Psoas muscle (tissue), 7 donors: ENCODE measurements at regions not wholly inside any gene's neighbourhood (a gene's known extent, or its start where the extent isn't known, plus 50 kb on each side); places are given as distances from the start of the nearest gene placed in this dataset.

Experiments
- ATAC-seq, 4 donors: fragments of 200-7000 bp; cut with Tn5 transposase; one replicate each; pipeline ENCODE4 v1.9.1; 2020; ENCODE audit warnings: moderate library complexity in 3 of 4, mild to moderate bottlenecking in 2 of 4
- DNase-seq, 2 donors: peaks; one replicate each; pipeline ENCODE4 v3.0.0-alpha.2; 2020
- H3K27ac ChIP-seq: fragments of 200-600 bp; one replicate; pipeline ENCODE4 v1.8.0; 2022
- H3K27me3 ChIP-seq, 3 donors: fragments of 200-600 bp in 1 of 3; one replicate each; pipeline versions ENCODE4 v1.6.1 to v1.8.0; 2013 to 2022; ENCODE audit warnings: low read length in 2 of 3, mild to moderate bottlenecking in 2 of 3, moderate library complexity in 1 of 3; ENCODE audit not compliant: insufficient read depth in 3 of 3
- H3K36me3 ChIP-seq, 2 donors: fragments of 200-600 bp in 1 of 2; one replicate each; pipeline versions ENCODE4 v1.6.1 to v1.8.0; 2013 to 2022; ENCODE audit warnings: low read depth in 1 of 2, mild to moderate bottlenecking in 1 of 2, moderate library complexity in 1 of 2; ENCODE audit not compliant: insufficient read depth in 1 of 2
- H3K4me1 ChIP-seq: fragments of 200-600 bp; one replicate; pipeline ENCODE4 v1.8.0; 2022
- H3K4me3 ChIP-seq: fragments of 200-600 bp; one replicate; pipeline ENCODE4 v1.8.0; 2022; ENCODE audit warnings: mild to moderate bottlenecking
- H3K9me3 ChIP-seq: fragments of 200-600 bp; one replicate; pipeline ENCODE4 v1.8.0; 2022
- CTCF ChIP-seq: fragments of 200-600 bp; IDR thresholded peaks from one replicate; pipeline ENCODE4 v1.8.0; 2022; ENCODE audit warnings: antibody characterized with exemption
- WGBS, 3 donors: extraction: QIAGEN DNeasy Blood & Tissue Kit; methylation state at CpG; one replicate each; pipeline versions ENCODE4 v1.1.6 to v1.1.7; 2013; 5-methylcytosine and 5-hydroxymethylcytosine counted together
- intact Hi-C, 2 donors: fragments of 100-400 bp; cut with DNase I; formaldehyde crosslinking; loops; one replicate each; pipeline versions ENCODE4 v1.11.0 to v1.14.2; 2022
- donor health status: healthy with polysubstance abuse.
- donor health status: DM: no; HTN: no; CAD: no; lungs with moderate emphysema.
- donor health status: Bipolar disorder and iron deficiency.
- donor health status: healthy.
- donor health status: DM: yes; HTN: yes; CAD: no.
- donor health status: DM: no; HTN: no; CAD: no.
- donor health status: DM: yes; HTN: yes; CAD: no.

GRCh38 chr1:173275496-173275895 is 68.4 kb upstream of the TNFSF4 start:
- H3K36me3 ChIP-seq: no peaks in the 10 kb centered on the region
- ATAC-seq (no peak), DNase-seq (no peak)
- no peak for TF ChIP-seq CTCF
- 44 to 53% (median 46%) methylated on average over 1 of the region's 1 CpG for WGBS, 3 donors
- no peaks in the 10 kb centered on the region for H3K27me3 ChIP-seq
- H3K4me1 ChIP-seq: no peaks in the 10 kb centered on the region
- H3K4me3 ChIP-seq: no peak overlapping the region
- intact Hi-C loops: no loop called here
- no peaks in the 10 kb centered on the region for H3K9me3 ChIP-seq
- H3K27ac ChIP-seq: no peak overlapping the region

- TF ChIP-seq CTCF: no peak
- H3K4me1 ChIP-seq: no peaks in the 10 kb centered on the region
- H3K9me3 ChIP-seq: no peaks in the 10 kb centered on the region
- WGBS, 3 donors: 84 to 94% (median 86%) methylated on average over 3 of the region's 3 CpGs
- no peaks in the 10 kb centered on the region for H3K27me3 ChIP-seq
- no peaks in the 10 kb centered on the region for H3K36me3 ChIP-seq
- no peak overlapping the region for H3K27ac ChIP-seq
- intact Hi-C loops: no loop called here
- DNase-seq (no peak), ATAC-seq (no peak)
- no peak overlapping the region for H3K4me3 ChIP-seq
Observed at GRCh38 chr1:173276922-173277800, 70.0 kb upstream of the TNFSF4 start.

GRCh38 chr1:173280899-173281660 is 73.9 kb upstream of the TNFSF4 start:
- H3K4me3 ChIP-seq: no peak overlapping the region
- H3K27me3 ChIP-seq: no peaks in the 10 kb centered on the region
- WGBS, 3 donors: 43 to 53% (median 47%) methylated on average over 7 of the region's 7 CpGs
- no peaks in the 10 kb centered on the region for H3K4me1 ChIP-seq
- no peaks in the 10 kb centered on the region for H3K9me3 ChIP-seq
- intact Hi-C loops: no loop called here
- no peak for ATAC-seq
- no peak for DNase-seq
- TF ChIP-seq CTCF: no peak
- H3K27ac ChIP-seq: no peak overlapping the region
- no peaks in the 10 kb centered on the region for H3K36me3 ChIP-seq

- no peak for DNase-seq
- ATAC-seq: no peak
- Histone ChIP-seq H3K9me3 (no peaks in the 10 kb centered on the region), H3K4me1 (no peaks in the 10 kb centered on the region), H3K36me3 (no peaks in the 10 kb centered on the region), H3K27ac (no peak overlapping the region), H3K4me3 (no peak overlapping the region), H3K27me3 (no peaks in the 10 kb centered on the region)
- WGBS, 3 donors: 97 to 98% (median 97%) methylated on average over 3 of the region's 3 CpGs
- intact Hi-C loops: no loop called here
- no peak for TF ChIP-seq CTCF
Observed at GRCh38 chr1:173285048-173285447, 77.9 kb upstream of the TNFSF4 start.
